ENCODE measurements at regions not wholly inside any gene's neighbourhood (a gene's known extent, or its start where the extent isn't known, plus 50 kb on each side); places are given as distances from the start of the nearest gene placed in this dataset.

DNA sequence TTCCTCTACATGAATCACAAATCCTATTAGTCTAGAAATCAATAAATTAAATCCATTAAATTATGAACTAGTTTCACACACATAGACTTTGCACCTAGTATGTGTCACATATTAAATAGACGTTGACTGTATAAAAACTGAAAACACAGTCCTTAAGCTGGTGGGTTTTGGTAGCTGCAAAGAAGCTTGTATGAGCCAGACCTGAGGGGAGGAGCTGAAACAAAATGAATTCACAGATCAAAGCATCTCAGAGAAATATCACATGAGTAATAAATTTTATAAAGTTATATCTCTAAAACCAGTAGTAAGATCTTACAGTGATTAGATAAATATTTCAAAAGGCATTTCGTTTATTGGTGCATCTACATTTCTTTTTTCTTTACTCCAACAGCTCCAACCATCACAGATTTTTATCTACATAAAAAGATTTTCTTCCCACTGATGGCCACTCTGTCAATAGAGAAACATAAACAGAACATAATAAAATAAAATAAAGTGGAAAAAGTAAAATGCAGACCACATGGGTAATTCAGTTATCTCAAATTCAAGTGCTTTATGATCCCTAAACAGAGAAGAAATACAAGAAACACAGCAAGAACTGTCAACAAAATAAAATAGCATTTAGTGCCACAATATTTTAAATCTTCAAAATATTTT lies 420.0 kb upstream of the CYRIA start:
- TF ChIP-seq ZNF596 (tag by site-specific recombination; IDR thresholded peaks at IDR 0.05) (no peak), ZBTB7A (tag by site-specific recombination; IDR thresholded peaks at IDR 0.05; ENCODE audit: low read depth) (no peak), ZNF132 (tag by site-specific recombination; IDR thresholded peaks at IDR 0.05; ENCODE audit: borderline replicate concordance) (no peak), ZBTB48 (tag by site-specific recombination; IDR thresholded peaks at IDR 0.05) (no peak), ZNF211 (tag by site-specific recombination; IDR thresholded peaks at IDR 0.05; ENCODE audit: low read depth) (no peak)
- TF ChIP-seq, protein P1, sequence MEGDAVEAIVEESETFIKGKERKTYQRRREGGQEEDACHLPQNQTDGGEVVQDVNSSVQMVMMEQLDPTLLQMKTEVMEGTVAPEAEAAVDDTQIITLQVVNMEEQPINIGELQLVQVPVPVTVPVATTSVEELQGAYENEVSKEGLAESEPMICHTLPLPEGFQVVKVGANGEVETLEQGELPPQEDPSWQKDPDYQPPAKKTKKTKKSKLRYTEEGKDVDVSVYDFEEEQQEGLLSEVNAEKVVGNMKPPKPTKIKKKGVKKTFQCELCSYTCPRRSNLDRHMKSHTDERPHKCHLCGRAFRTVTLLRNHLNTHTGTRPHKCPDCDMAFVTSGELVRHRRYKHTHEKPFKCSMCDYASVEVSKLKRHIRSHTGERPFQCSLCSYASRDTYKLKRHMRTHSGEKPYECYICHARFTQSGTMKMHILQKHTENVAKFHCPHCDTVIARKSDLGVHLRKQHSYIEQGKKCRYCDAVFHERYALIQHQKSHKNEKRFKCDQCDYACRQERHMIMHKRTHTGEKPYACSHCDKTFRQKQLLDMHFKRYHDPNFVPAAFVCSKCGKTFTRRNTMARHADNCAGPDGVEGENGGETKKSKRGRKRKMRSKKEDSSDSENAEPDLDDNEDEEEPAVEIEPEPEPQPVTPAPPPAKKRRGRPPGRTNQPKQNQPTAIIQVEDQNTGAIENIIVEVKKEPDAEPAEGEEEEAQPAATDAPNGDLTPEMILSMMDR (tag by site-specific recombination; IDR thresholded peaks at IDR 0.05): no peak
- TF ChIP-seq, protein P2, sequence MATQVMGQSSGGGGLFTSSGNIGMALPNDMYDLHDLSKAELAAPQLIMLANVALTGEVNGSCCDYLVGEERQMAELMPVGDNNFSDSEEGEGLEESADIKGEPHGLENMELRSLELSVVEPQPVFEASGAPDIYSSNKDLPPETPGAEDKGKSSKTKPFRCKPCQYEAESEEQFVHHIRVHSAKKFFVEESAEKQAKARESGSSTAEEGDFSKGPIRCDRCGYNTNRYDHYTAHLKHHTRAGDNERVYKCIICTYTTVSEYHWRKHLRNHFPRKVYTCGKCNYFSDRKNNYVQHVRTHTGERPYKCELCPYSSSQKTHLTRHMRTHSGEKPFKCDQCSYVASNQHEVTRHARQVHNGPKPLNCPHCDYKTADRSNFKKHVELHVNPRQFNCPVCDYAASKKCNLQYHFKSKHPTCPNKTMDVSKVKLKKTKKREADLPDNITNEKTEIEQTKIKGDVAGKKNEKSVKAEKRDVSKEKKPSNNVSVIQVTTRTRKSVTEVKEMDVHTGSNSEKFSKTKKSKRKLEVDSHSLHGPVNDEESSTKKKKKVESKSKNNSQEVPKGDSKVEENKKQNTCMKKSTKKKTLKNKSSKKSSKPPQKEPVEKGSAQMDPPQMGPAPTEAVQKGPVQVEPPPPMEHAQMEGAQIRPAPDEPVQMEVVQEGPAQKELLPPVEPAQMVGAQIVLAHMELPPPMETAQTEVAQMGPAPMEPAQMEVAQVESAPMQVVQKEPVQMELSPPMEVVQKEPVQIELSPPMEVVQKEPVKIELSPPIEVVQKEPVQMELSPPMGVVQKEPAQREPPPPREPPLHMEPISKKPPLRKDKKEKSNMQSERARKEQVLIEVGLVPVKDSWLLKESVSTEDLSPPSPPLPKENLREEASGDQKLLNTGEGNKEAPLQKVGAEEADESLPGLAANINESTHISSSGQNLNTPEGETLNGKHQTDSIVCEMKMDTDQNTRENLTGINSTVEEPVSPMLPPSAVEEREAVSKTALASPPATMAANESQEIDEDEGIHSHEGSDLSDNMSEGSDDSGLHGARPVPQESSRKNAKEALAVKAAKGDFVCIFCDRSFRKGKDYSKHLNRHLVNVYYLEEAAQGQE (tag by site-specific recombination; IDR thresholded peaks at IDR 0.05): no peak
- TF ChIP-seq, protein P3, sequence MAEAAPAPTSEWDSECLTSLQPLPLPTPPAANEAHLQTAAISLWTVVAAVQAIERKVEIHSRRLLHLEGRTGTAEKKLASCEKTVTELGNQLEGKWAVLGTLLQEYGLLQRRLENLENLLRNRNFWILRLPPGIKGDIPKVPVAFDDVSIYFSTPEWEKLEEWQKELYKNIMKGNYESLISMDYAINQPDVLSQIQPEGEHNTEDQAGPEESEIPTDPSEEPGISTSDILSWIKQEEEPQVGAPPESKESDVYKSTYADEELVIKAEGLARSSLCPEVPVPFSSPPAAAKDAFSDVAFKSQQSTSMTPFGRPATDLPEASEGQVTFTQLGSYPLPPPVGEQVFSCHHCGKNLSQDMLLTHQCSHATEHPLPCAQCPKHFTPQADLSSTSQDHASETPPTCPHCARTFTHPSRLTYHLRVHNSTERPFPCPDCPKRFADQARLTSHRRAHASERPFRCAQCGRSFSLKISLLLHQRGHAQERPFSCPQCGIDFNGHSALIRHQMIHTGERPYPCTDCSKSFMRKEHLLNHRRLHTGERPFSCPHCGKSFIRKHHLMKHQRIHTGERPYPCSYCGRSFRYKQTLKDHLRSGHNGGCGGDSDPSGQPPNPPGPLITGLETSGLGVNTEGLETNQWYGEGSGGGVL (tag by site-specific recombination; IDR thresholded peaks at IDR 0.05): no peak
- TF ChIP-seq, protein P4, sequence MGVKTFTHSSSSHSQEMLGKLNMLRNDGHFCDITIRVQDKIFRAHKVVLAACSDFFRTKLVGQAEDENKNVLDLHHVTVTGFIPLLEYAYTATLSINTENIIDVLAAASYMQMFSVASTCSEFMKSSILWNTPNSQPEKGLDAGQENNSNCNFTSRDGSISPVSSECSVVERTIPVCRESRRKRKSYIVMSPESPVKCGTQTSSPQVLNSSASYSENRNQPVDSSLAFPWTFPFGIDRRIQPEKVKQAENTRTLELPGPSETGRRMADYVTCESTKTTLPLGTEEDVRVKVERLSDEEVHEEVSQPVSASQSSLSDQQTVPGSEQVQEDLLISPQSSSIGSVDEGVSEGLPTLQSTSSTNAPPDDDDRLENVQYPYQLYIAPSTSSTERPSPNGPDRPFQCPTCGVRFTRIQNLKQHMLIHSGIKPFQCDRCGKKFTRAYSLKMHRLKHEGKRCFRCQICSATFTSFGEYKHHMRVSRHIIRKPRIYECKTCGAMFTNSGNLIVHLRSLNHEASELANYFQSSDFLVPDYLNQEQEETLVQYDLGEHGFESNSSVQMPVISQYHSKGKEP (tag by site-specific recombination; IDR thresholded peaks at IDR 0.05): no peak
